NB4 (cell line): ENCODE measurements at regions not wholly inside any gene's neighbourhood (a gene's known extent, or its start where the extent isn't known, plus 50 kb on each side); places are given as distances from the start of the nearest gene placed in this dataset.
"Not testable (repeated sequence)": the region's sequence is repeated elsewhere in the genome, so short reads cannot be mapped to it uniquely, and the experiment has no call there.

ENCODE experiments used
- CTCF ChIP-seq: IDR thresholded peaks from one replicate; pipeline ENCODE4 v1.5.1; 2012; ENCODE audit warnings: low read depth, low read length
- MAX ChIP-seq: IDR thresholded peaks from 2 replicates; pipeline ENCODE4 v1.6.1; 2011; ENCODE audit warnings: low read depth, low read length
- MYC ChIP-seq: IDR thresholded peaks from 2 replicates; pipeline ENCODE4 v1.6.1; 2011; ENCODE audit warnings: low read depth, low read length
- POLR2A ChIP-seq: IDR thresholded peaks from 2 replicates; pipeline ENCODE4 v1.6.1; 2011; ENCODE audit warnings: mild to moderate bottlenecking; ENCODE audit not compliant: insufficient read length; ENCODE audit errors: extremely low read depth

- TF ChIP-seq CTCF, POLR2A, MYC, MAX: not testable (repeated sequence)
Measured at GRCh38 chr21:25155020-25155419, 452.3 kb downstream of the MRPL39 start.
